ENCODE measurements at regions not wholly inside any gene's neighbourhood (a gene's known extent, or its start where the extent isn't known, plus 50 kb on each side); places are given as distances from the start of the nearest gene placed in this dataset.

DNA sequence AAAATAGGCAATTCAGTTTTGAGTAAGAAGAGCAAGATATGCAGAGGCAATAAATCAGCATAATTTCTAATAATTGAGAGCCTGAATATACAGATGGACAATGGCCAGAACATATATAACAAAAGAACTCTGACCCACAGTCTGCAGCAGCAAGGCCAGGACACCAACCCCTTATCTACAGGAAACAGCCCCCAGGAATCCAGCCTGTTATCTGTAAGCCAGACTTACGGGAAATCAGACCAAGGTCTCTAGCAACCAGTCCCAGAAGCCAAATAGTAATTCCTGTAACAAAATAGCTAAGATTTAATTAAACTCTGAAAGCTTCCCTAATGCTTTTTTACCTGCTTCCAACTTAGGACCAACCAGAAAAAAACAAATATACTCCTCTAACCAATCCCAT lies 434.5 kb upstream of the GYPC start:
- Mint-ChIP-seq H3K4me1 (no peaks in the 10 kb centered on the region), H3K4me3 (no peak overlapping the region), H3K9me3 (peaks cover 4% of the 10 kb centered on the region), H3K27me3 (ENCODE audit: low read depth) (no peaks in the 10 kb centered on the region), H3K36me3 (no peaks in the 10 kb centered on the region), H3K27ac (no peak overlapping the region)
- DNase-seq (ENCODE audit: low spot score in 2 of 2, unreplicated experiment in 2 of 2): no peak
- TF ChIP-seq, protein P1, sequence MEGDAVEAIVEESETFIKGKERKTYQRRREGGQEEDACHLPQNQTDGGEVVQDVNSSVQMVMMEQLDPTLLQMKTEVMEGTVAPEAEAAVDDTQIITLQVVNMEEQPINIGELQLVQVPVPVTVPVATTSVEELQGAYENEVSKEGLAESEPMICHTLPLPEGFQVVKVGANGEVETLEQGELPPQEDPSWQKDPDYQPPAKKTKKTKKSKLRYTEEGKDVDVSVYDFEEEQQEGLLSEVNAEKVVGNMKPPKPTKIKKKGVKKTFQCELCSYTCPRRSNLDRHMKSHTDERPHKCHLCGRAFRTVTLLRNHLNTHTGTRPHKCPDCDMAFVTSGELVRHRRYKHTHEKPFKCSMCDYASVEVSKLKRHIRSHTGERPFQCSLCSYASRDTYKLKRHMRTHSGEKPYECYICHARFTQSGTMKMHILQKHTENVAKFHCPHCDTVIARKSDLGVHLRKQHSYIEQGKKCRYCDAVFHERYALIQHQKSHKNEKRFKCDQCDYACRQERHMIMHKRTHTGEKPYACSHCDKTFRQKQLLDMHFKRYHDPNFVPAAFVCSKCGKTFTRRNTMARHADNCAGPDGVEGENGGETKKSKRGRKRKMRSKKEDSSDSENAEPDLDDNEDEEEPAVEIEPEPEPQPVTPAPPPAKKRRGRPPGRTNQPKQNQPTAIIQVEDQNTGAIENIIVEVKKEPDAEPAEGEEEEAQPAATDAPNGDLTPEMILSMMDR (IDR thresholded peaks at IDR 0.05; ENCODE audit: unreplicated experiment): no peak

DNA sequence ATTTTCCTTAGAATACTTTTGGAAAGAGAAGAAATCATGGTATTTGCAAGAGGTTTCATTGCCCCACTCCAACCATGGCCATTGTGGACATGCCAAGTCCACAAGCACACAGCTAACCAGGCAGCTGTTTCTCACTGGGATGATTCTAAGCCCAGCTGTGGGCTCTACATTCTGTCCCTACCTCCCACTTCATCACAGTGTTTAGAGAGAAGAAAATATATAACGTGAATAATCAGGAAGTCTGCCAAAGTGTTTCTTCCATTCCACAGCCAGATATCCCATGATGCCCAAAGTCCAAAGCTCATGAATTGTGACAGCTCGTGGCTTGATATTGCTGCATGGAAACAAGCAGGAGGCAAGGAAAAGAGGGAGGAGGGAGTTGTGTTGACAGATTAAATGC lies 433.7 kb upstream of the GYPC start:
- DNase-seq (ENCODE audit: low spot score in 2 of 2, unreplicated experiment in 2 of 2): no peak
- peaks cover 4% of the 10 kb centered on the region for H3K9me3 Mint-ChIP-seq
- no peak overlapping the region for H3K27ac Mint-ChIP-seq
- H3K4me3 Mint-ChIP-seq: no peak overlapping the region
- TF ChIP-seq, protein P1 (IDR thresholded peaks at IDR 0.05; ENCODE audit: unreplicated experiment): no peak
- H3K4me1 Mint-ChIP-seq: no peaks in the 10 kb centered on the region
- no peaks in the 10 kb centered on the region for H3K36me3 Mint-ChIP-seq
- no peaks in the 10 kb centered on the region for H3K27me3 Mint-ChIP-seq (ENCODE audit: low read depth)

DNA sequence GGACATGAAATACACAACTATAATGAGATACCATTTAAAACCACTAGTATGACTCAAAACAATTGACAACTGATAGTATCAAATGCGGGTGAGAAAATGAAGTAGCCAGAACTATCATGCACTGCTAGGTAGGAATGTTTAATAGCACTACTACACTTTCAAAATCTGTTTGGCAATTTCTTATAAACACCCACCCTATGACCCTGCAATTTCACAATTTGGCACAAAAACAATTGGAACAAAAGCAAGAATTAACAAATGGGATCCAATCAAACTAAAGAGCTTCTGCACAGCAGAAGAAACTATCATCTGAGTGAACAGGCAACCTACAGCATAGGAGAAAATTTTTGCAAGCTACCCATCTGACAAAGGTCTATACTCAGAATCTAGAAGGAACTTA lies 431.2 kb upstream of the GYPC start:
- peaks cover 7% of the 10 kb centered on the region for H3K9me3 Mint-ChIP-seq
- no peak overlapping the region for H3K27ac Mint-ChIP-seq
- no peak for DNase-seq (ENCODE audit: low spot score in 2 of 2, unreplicated experiment in 2 of 2)
- TF ChIP-seq, protein P1 (IDR thresholded peaks at IDR 0.05; ENCODE audit: unreplicated experiment): no peak
- no peaks in the 10 kb centered on the region for H3K4me1 Mint-ChIP-seq
- no peaks in the 10 kb centered on the region for H3K27me3 Mint-ChIP-seq (ENCODE audit: low read depth)
- H3K4me3 Mint-ChIP-seq: no peak overlapping the region
- H3K36me3 Mint-ChIP-seq: no peaks in the 10 kb centered on the region

DNA sequence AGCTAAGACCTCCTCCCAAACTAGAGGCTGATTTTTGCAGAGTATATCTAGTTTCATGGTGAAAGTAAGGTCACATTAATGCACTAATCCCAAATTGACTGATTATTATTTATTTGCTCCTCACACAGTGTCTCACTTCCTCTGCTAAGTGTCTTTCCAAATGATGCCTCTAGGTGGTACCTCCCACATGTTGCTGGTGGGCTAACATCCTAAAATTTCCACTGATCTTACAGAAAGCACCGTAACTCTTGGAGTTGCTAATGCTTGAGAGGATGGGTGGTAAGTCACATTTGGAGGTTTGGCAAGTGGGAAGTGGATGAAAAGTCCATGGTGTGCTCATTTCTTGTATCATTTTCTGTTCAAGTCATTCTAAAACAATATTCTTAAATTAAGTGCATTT lies 428.7 kb upstream of the GYPC start:
- Mint-ChIP-seq H3K27me3 (ENCODE audit: low read depth) (no peaks in the 10 kb centered on the region), H3K27ac (no peak overlapping the region), H3K4me1 (peaks cover 2% of the 10 kb centered on the region), H3K9me3 (peaks cover 14% of the 10 kb centered on the region), H3K36me3 (no peaks in the 10 kb centered on the region), H3K4me3 (no peak overlapping the region)
- TF ChIP-seq, protein P1 (IDR thresholded peaks at IDR 0.05; ENCODE audit: unreplicated experiment): no peak
- no peak for DNase-seq (ENCODE audit: low spot score in 2 of 2, unreplicated experiment in 2 of 2)

DNA sequence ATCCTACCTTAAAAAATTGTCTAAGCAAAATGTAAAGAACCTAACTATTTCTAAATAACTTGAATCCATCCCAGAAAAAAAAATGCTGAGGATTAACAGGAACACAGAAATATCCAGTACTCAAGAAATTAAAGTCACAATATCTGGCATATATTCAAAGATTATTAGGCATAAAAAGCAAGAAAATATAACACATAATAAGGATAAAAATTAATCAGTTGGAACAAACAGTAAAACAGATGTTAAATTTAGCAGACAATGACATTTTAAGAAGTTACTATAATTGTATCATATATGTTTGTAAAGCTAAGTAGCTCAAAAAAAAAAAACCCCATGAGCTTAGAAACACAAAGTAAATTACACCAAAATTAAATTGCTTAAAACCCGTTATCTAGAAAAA lies 427.4 kb upstream of the GYPC start:
- no peak for DNase-seq (ENCODE audit: low spot score in 2 of 2, unreplicated experiment in 2 of 2)

More for the DNA sequence above, 427.4 kb upstream of the GYPC start:
- Mint-ChIP-seq H3K27me3 (ENCODE audit: low read depth) (no peaks in the 10 kb centered on the region), H3K4me1 (peaks cover 2% of the 10 kb centered on the region), H3K4me3 (no peak overlapping the region), H3K9me3 (peaks cover 14% of the 10 kb centered on the region), H3K27ac (no peak overlapping the region), H3K36me3 (no peaks in the 10 kb centered on the region)
- TF ChIP-seq, protein P1 (IDR thresholded peaks at IDR 0.05; ENCODE audit: unreplicated experiment): no peak
